ENCODE measurements at regions not wholly inside any gene's neighbourhood (a gene's known extent, or its start where the extent isn't known, plus 50 kb on each side); places are given as distances from the start of the nearest gene placed in this dataset.

- no peak overlapping the region for H3K27ac ChIP-seq (ENCODE audit: low read depth in 1 of 2, low read length in 1 of 2)
- H3K27me3 ChIP-seq (ENCODE audit: control insufficient read depth in 2 of 2, insufficient read depth in 1 of 2, low read length in 1 of 2), result no peaks in the 10 kb centered on the region
Observed at GRCh38 chr2:138838851-138839620, 58.8 kb upstream of the NXPH2 start.

DNA sequence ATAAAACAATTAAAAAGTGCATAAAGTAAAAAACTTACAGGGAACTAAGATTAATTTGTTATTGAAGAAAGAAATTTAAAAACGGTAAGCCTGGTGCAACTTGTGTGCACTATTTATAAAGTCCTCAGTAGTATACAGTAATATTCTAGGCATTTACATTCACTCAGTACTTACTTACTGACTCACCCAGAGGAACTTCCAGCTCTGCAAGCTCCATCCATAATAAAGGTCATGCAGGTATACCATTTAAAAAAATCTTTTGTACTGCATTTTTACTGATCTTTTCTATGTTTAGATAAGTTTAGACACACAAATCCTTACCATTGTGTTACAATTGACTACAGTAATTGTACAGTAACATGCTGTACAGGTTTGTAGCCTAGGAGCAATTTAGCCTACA lies 51.5 kb upstream of the NXPH2 start:
- H3K4me1 ChIP-seq (ENCODE audit: control insufficient read depth in 2 of 2, insufficient read depth in 2 of 2, low read length in 2 of 2), result no peaks in the 10 kb centered on the region
- no peak overlapping the region for H3K27ac ChIP-seq (ENCODE audit: low read depth in 1 of 2, low read length in 1 of 2)
- DNase-seq (ENCODE audit: low read depth in 6 of 9, low spot score in 9 of 9), result no peak
- H3K4me3 ChIP-seq (ENCODE audit: low read length in 2 of 2), result no peak overlapping the region
- H3K9me3 ChIP-seq (ENCODE audit: control insufficient read depth in 2 of 2, insufficient read depth in 1 of 2, low read length in 1 of 2), result no peaks in the 10 kb centered on the region
- H3K36me3 ChIP-seq (ENCODE audit: control insufficient read depth in 2 of 2, insufficient read depth in 2 of 2, low read length in 1 of 2), result no peaks in the 10 kb centered on the region
- H3K27me3 ChIP-seq (ENCODE audit: control insufficient read depth in 2 of 2, insufficient read depth in 1 of 2, low read length in 1 of 2), result no peaks in the 10 kb centered on the region
- 97% methylated on average over 1 of the region's 1 CpG for WGBS

More at GRCh38 chr2:138838851-138839620, 58.8 kb upstream of the NXPH2 start:
- no peaks in the 10 kb centered on the region for H3K4me1 ChIP-seq (ENCODE audit: control insufficient read depth in 2 of 2, insufficient read depth in 2 of 2, low read length in 2 of 2)
- DNase-seq (ENCODE audit: low read depth in 6 of 9, low spot score in 9 of 9), result no peak
- H3K36me3 ChIP-seq (ENCODE audit: control insufficient read depth in 2 of 2, insufficient read depth in 2 of 2, low read length in 1 of 2), result no peaks in the 10 kb centered on the region
- 55% methylated on average over 6 of the region's 6 CpGs for WGBS
- no peaks in the 10 kb centered on the region for H3K9me3 ChIP-seq (ENCODE audit: control insufficient read depth in 2 of 2, insufficient read depth in 1 of 2, low read length in 1 of 2)
- no peak overlapping the region for H3K4me3 ChIP-seq (ENCODE audit: low read length in 2 of 2)

DNA sequence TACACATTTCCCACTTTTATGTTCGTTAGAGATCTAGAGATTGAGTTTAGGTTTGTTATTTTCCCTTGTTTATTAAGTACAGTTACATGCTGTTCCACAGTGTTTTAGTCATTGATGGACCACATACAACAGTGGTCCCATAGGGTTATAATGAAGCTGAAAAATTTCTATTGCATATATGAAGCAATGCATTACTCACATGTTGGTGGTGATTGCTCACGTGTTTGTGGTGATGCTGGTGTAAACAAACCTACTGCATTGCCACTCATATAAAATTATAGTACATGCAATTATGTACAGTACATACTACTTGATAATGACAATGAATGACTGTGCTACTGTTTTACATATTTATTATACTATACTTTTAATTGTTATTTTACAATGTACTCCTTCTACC lies 51.0 kb upstream of the NXPH2 start:
- Histone ChIP-seq H3K4me3 (ENCODE audit: low read length in 2 of 2) (no peak overlapping the region), H3K27ac (ENCODE audit: low read depth in 1 of 2, low read length in 1 of 2) (no peak overlapping the region), H3K4me1 (ENCODE audit: control insufficient read depth in 2 of 2, insufficient read depth in 2 of 2, low read length in 2 of 2) (no peaks in the 10 kb centered on the region), H3K9me3 (ENCODE audit: control insufficient read depth in 2 of 2, insufficient read depth in 1 of 2, low read length in 1 of 2) (no peaks in the 10 kb centered on the region), H3K36me3 (ENCODE audit: control insufficient read depth in 2 of 2, insufficient read depth in 2 of 2, low read length in 1 of 2) (no peaks in the 10 kb centered on the region), H3K27me3 (ENCODE audit: control insufficient read depth in 2 of 2, insufficient read depth in 1 of 2, low read length in 1 of 2) (no peaks in the 10 kb centered on the region)
- no peak for DNase-seq (ENCODE audit: low read depth in 6 of 9, low spot score in 9 of 9)
- WGBS, result 89% methylated on average over 2 of the region's 2 CpGs

- Histone ChIP-seq H3K4me3 (ENCODE audit: low read length in 2 of 2) (no peak overlapping the region), H3K9me3 (ENCODE audit: control insufficient read depth in 2 of 2, insufficient read depth in 1 of 2, low read length in 1 of 2) (no peaks in the 10 kb centered on the region), H3K4me1 (ENCODE audit: control insufficient read depth in 2 of 2, insufficient read depth in 2 of 2, low read length in 2 of 2) (no peaks in the 10 kb centered on the region), H3K27me3 (ENCODE audit: control insufficient read depth in 2 of 2, insufficient read depth in 1 of 2, low read length in 1 of 2) (no peaks in the 10 kb centered on the region), H3K36me3 (ENCODE audit: control insufficient read depth in 2 of 2, insufficient read depth in 2 of 2, low read length in 1 of 2) (no peaks in the 10 kb centered on the region), H3K27ac (ENCODE audit: low read depth in 1 of 2, low read length in 1 of 2) (no peak overlapping the region)
- no peak for DNase-seq (ENCODE audit: low read depth in 6 of 9, low spot score in 9 of 9)
- WGBS, result 92% methylated on average over 2 of the region's 2 CpGs
Observed at GRCh38 chr2:138830547-138830946, 50.4 kb upstream of the NXPH2 start.

All from thymus (tissue), 11 donors.